ENCODE measurements at regions not wholly inside any gene's neighbourhood (a gene's known extent, or its start where the extent isn't known, plus 50 kb on each side); places are given as distances from the start of the nearest gene placed in this dataset.

DNA sequence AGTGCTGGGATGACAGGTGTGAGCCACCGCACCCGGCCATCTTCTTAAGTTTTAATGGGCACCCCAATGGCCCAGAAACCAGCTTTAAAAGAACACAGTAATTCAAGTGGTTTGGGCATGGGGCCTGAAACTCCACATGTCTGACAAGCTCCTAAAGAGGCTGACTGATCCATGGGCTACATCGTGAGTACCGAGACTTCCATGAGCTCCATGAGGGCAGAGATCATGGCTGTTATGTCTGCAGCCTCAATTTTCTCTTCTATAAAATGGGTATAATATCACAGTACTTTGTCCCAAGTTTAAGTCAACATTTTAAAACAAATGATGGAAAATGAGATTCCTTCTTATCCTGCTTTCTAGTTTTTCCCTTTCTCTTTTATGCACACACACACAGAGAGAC is 397.6 kb upstream of the MAF start:
- H3K4me1 ChIP-seq (ENCODE audit: control insufficient read depth, insufficient read depth, low read length) = no peaks in the 10 kb centered on the region
- Mint-ChIP-seq H3K27ac (no peak overlapping the region), H3K9me3 (no peaks in the 10 kb centered on the region), H3K27me3 (ENCODE audit: insufficient read depth) (peaks cover 67% of the 10 kb centered on the region), H3K4me1 (no peaks in the 10 kb centered on the region), H3K36me3 (ENCODE audit: low read depth) (no peaks in the 10 kb centered on the region), H3K4me3 (no peak overlapping the region)
- no peak overlapping the region for H3K27ac ChIP-seq (ENCODE audit: low read depth, low read length)
- no peak for DNase-seq
- no peak overlapping the region for H3K4me3 ChIP-seq (ENCODE audit: low read length)
- no peaks in the 10 kb centered on the region for H3K9me3 ChIP-seq (ENCODE audit: control insufficient read depth, low read length)
- no peak overlapping the region for H3K9ac ChIP-seq (ENCODE audit: extremely low read depth, low read length, poor library complexity, severe bottlenecking)
- TF ChIP-seq, protein P1, sequence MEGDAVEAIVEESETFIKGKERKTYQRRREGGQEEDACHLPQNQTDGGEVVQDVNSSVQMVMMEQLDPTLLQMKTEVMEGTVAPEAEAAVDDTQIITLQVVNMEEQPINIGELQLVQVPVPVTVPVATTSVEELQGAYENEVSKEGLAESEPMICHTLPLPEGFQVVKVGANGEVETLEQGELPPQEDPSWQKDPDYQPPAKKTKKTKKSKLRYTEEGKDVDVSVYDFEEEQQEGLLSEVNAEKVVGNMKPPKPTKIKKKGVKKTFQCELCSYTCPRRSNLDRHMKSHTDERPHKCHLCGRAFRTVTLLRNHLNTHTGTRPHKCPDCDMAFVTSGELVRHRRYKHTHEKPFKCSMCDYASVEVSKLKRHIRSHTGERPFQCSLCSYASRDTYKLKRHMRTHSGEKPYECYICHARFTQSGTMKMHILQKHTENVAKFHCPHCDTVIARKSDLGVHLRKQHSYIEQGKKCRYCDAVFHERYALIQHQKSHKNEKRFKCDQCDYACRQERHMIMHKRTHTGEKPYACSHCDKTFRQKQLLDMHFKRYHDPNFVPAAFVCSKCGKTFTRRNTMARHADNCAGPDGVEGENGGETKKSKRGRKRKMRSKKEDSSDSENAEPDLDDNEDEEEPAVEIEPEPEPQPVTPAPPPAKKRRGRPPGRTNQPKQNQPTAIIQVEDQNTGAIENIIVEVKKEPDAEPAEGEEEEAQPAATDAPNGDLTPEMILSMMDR (conservative IDR thresholded peaks at IDR 0.05) = no peak
- peaks cover 33% of the 10 kb centered on the region for H3K27me3 ChIP-seq (ENCODE audit: control insufficient read depth, insufficient read depth, low read length, poor library complexity, severe bottlenecking)
- H3K36me3 ChIP-seq (ENCODE audit: control insufficient read depth, insufficient read depth, low read length) = no peaks in the 10 kb centered on the region
- WGBS, 2 experiments (ENCODE audit: insufficient coverage in 1 of 2, insufficient read length in 1 of 2) = 93 to 100% methylated on average over 2 to 4 of the region's 4 CpGs

DNA sequence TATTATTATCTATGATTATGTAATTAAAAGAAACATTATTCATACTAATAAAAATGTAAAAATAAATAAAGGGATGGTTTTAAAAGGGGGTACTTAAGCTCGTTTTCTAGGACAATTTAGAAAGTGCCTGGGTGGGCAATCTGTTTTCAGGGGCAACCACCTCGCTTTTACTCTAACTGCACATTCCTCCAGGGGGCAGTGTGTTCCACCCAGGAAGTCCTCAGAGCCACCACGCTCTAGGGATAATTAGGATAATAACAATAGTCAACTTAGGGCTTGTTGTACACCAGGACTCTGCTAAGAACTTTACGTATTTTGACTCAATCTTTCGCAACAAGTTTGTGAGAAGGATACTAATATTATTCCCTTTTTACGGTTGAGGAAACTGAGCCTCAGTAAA is 396.7 kb upstream of the MAF start:
- no peaks in the 10 kb centered on the region for H3K9me3 ChIP-seq (ENCODE audit: control insufficient read depth, low read length)
- no peaks in the 10 kb centered on the region for H3K4me1 ChIP-seq (ENCODE audit: control insufficient read depth, insufficient read depth, low read length)
- no peak overlapping the region for H3K27ac ChIP-seq (ENCODE audit: low read depth, low read length)
- Mint-ChIP-seq H3K27ac (no peak overlapping the region), H3K4me1 (no peaks in the 10 kb centered on the region), H3K9me3 (no peaks in the 10 kb centered on the region), H3K27me3 (ENCODE audit: insufficient read depth) (peaks cover 59% of the 10 kb centered on the region), H3K4me3 (no peak overlapping the region), H3K36me3 (ENCODE audit: low read depth) (no peaks in the 10 kb centered on the region)
- H3K4me3 ChIP-seq (ENCODE audit: low read length) = no peak overlapping the region
- peak; percentile 72 for DNase-seq
- 84 to 100% methylated on average over 3 to 6 of the region's 6 CpGs for WGBS, 2 experiments (ENCODE audit: insufficient coverage in 1 of 2, insufficient read length in 1 of 2)
- H3K27me3 ChIP-seq (ENCODE audit: control insufficient read depth, insufficient read depth, low read length, poor library complexity, severe bottlenecking) = peaks cover 24% of the 10 kb centered on the region
- TF ChIP-seq, protein P1 (conservative IDR thresholded peaks at IDR 0.05) = peak; percentile 92
- no peak overlapping the region for H3K9ac ChIP-seq (ENCODE audit: extremely low read depth, low read length, poor library complexity, severe bottlenecking)
- H3K36me3 ChIP-seq (ENCODE audit: control insufficient read depth, insufficient read depth, low read length) = no peaks in the 10 kb centered on the region

DNA sequence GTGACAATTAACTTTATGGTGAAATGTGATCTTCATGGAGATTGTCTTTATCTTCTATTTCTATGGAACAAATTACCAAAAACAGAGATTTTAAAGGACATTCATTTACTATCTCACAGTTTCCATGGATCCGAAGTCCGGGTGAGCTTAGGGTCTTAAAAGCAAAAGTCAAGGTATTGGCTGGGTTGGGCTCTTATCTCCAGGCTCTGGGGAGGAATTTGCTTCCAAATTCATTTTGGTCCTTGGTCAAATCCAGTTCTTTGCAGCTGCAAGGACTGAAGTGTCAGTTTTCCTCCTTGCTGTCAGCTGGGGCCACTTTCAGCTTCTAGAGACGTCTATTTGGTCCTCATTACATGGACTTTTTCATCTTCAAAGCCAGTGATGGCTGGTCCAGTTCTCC is 395.8 kb upstream of the MAF start:
- Histone ChIP-seq H3K4me1 (ENCODE audit: control insufficient read depth, insufficient read depth, low read length) (no peaks in the 10 kb centered on the region), H3K27ac (ENCODE audit: low read depth, low read length) (no peak overlapping the region), H3K36me3 (ENCODE audit: control insufficient read depth, insufficient read depth, low read length) (no peaks in the 10 kb centered on the region), H3K9ac (ENCODE audit: extremely low read depth, low read length, poor library complexity, severe bottlenecking) (no peak overlapping the region), H3K4me3 (ENCODE audit: low read length) (no peak overlapping the region), H3K27me3 (ENCODE audit: control insufficient read depth, insufficient read depth, low read length, poor library complexity, severe bottlenecking) (peaks cover 22% of the 10 kb centered on the region), H3K9me3 (ENCODE audit: control insufficient read depth, low read length) (no peaks in the 10 kb centered on the region)
- Mint-ChIP-seq H3K27ac (no peak overlapping the region), H3K36me3 (ENCODE audit: low read depth) (no peaks in the 10 kb centered on the region), H3K9me3 (no peaks in the 10 kb centered on the region), H3K4me3 (no peak overlapping the region), H3K27me3 (ENCODE audit: insufficient read depth) (peaks cover 52% of the 10 kb centered on the region), H3K4me1 (no peaks in the 10 kb centered on the region)
- 93 to 95% methylated on average over 2 to 3 of the region's 3 CpGs for WGBS, 2 experiments (ENCODE audit: insufficient coverage in 1 of 2, insufficient read length in 1 of 2)
- TF ChIP-seq, protein P1 (conservative IDR thresholded peaks at IDR 0.05) = no peak
- no peak for DNase-seq
